GM13976 (cell line): ENCODE measurements at regions not wholly inside any gene's neighbourhood (a gene's known extent, or its start where the extent isn't known, plus 50 kb on each side); places are given as distances from the start of the nearest gene placed in this dataset.

ENCODE experiments used
- DNase-seq: peaks from one replicate; pipeline ENCODE4 v3.0.0; 2012; ENCODE audit warnings: low spot score
- in situ Hi-C: fragments of 300-500 bp; cut with MboI; formaldehyde crosslinking; loops from one replicate; pipeline ENCODE4 v1.12.0; 2022; ENCODE audit warnings: low sequenced_read_pairs, mixed read lengths, inconsistent platforms; ENCODE audit not compliant: unreplicated experiment
- TF ChIP-seq, protein P1 (sequence below): IDR thresholded peaks from 2 replicates; pipeline ENCODE4 v1.5.1; 2012; ENCODE audit warnings: borderline replicate concordance, mild to moderate bottlenecking; ENCODE audit not compliant: insufficient read depth; ENCODE audit errors: extremely low read depth, missing control alignments, control extremely low read depth

DNA sequence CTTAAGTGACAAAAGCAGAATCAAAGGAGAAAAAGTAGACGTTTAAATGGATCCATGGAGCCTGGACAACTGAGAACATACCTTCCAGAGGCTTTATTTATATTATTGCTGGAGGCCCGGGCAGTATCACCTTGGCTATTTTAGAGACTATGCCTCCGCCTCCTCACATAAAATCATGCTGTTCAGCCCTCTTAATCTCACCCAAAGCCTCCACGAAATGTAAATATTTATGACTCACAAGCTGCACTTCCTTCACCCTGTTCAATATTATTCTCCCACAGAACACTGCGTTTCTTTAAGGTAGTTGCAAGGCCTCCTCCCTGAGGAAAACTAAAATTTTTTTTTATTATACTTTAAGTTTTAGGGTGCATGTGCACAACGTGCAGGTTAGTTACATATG is 478.6 kb upstream of the ACVR2A start:
- in situ Hi-C loops, result no loop called here
- DNase-seq, result no peak
- TF ChIP-seq, protein P1, sequence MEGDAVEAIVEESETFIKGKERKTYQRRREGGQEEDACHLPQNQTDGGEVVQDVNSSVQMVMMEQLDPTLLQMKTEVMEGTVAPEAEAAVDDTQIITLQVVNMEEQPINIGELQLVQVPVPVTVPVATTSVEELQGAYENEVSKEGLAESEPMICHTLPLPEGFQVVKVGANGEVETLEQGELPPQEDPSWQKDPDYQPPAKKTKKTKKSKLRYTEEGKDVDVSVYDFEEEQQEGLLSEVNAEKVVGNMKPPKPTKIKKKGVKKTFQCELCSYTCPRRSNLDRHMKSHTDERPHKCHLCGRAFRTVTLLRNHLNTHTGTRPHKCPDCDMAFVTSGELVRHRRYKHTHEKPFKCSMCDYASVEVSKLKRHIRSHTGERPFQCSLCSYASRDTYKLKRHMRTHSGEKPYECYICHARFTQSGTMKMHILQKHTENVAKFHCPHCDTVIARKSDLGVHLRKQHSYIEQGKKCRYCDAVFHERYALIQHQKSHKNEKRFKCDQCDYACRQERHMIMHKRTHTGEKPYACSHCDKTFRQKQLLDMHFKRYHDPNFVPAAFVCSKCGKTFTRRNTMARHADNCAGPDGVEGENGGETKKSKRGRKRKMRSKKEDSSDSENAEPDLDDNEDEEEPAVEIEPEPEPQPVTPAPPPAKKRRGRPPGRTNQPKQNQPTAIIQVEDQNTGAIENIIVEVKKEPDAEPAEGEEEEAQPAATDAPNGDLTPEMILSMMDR, result no peak

- DNase-seq, result no peak
- TF ChIP-seq, protein P1, result no peak
- in situ Hi-C loops, result no loop called here
These were observed 479.2 kb upstream of the ACVR2A start for GRCh38 chr2:147365622-147366021.

GRCh38 chr2:147364597-147364996 is 480.2 kb upstream of the ACVR2A start:
- TF ChIP-seq, protein P1, result no peak
- in situ Hi-C loops, result no loop called here

GRCh38 chr2:147363181-147363580 is 481.6 kb upstream of the ACVR2A start:
- TF ChIP-seq, protein P1, result no peak
- in situ Hi-C loops, result no loop called here
- DNase-seq, result no peak

More at GRCh38 chr2:147364597-147364996, 480.2 kb upstream of the ACVR2A start:
- peak; percentile 13 for DNase-seq

- in situ Hi-C loops, result no loop called here
- TF ChIP-seq, protein P1, result no peak
- DNase-seq, result no peak
These were observed 486.5 kb upstream of the ACVR2A start for GRCh38 chr2:147358375-147358774.

- TF ChIP-seq, protein P1, result no peak
- no peak for DNase-seq
- in situ Hi-C loops, result no loop called here
These were observed 488.7 kb upstream of the ACVR2A start for GRCh38 chr2:147356157-147356556.

DNA sequence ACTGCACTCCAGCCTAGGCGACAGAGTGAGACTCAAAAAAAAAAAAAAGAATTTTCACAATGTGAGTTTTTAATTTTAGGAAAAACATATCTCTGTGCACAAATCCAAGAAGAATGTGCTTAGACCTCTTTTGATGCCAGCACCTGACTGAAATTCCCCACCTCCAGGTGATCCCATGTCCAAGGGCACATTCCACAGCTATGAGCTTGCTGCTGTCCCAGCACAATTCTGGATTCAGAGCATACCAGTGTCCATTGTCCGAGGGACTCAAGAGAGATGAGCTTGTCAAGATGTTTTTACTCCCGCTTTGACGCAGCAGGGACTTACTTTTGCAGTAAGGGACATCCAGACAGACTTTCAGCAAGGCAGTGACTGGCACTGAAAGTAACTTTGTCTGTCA is 489.1 kb upstream of the ACVR2A start:
- in situ Hi-C loops, result no loop called here
- no peak for DNase-seq
- TF ChIP-seq, protein P1, result no peak
